HUES64 (cell line): ENCODE measurements at regions not wholly inside any gene's neighbourhood (a gene's known extent, or its start where the extent isn't known, plus 50 kb on each side); places are given as distances from the start of the nearest gene placed in this dataset.

Experiments
- H3K27ac ChIP-seq: 2 replicates; pipeline ENCODE4 v1.7.0; 2013; ENCODE audit warnings: low read depth, low read length, inconsistent platforms
- H3K27me3 ChIP-seq: 2 replicates; pipeline ENCODE4 v1.6.1; 2013; ENCODE audit warnings: mild to moderate bottlenecking, low read length; ENCODE audit not compliant: insufficient read depth
- H3K36me3 ChIP-seq: 2 replicates; pipeline ENCODE4 v1.6.1; 2013; ENCODE audit warnings: mild to moderate bottlenecking, low read length; ENCODE audit not compliant: insufficient read depth
- H3K4me1 ChIP-seq: 2 replicates; pipeline ENCODE4 v1.6.1; 2013; ENCODE audit warnings: mild to moderate bottlenecking, low read length, moderate library complexity; ENCODE audit not compliant: insufficient read depth
- H3K4me3 ChIP-seq: 2 replicates; pipeline ENCODE4 v1.5.1; 2013; ENCODE audit warnings: mild to moderate bottlenecking, low read length, moderate library complexity
- H3K9ac ChIP-seq: 2 replicates; pipeline ENCODE4 v1.6.1; 2013; ENCODE audit warnings: mild to moderate bottlenecking, low read depth, low read length
- H3K9me3 ChIP-seq: 2 replicates; pipeline ENCODE4 v1.6.1; 2013; ENCODE audit warnings: low read depth, low read length; ENCODE audit not compliant: insufficient read depth
- WGBS: fragments of 150-250, 120-280 bp; methylation state at CpG from one replicate; pipeline ENCODE4 v1.1.7; 2013; ENCODE audit warnings: missing lambda C conversion rate; 5-methylcytosine and 5-hydroxymethylcytosine counted together

DNA sequence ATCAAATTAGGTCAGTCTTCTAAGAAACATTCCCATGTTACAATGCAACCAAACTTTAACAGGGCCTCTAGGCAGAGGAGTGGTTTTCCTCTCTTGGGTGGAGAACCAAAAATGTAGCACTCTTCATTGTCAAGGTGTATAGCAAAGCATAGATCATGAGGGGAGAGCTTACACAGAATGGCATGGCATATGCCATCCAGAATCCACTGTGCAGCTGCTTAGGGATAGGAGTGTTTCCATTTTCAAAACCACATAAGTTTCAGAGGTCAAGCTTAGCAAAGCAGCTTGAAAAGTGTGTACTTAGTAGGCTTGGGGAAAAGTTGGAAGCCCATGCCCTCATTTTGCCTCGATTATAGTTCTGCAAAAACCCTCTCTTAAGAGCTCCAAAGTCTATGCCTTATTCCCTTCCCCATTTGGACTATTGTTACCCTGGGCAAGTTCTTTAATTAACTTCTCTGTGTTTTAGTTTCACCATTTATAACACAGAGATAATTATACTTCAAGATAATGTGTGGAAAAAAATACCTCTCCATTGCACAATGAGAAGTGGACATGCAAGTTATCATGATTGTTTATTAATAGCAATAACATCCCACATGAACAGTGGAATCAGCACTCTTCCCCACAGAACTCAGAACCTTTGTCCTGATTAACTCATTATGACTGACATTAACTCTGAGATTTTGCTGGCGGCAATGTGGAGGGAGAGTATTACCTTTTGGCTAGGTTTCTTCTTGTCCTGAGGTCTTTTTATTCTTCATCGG is 398.9 kb upstream of the WWC1 start:
- 92% methylated on average over 3 of the region's 3 CpGs for WGBS

DNA sequence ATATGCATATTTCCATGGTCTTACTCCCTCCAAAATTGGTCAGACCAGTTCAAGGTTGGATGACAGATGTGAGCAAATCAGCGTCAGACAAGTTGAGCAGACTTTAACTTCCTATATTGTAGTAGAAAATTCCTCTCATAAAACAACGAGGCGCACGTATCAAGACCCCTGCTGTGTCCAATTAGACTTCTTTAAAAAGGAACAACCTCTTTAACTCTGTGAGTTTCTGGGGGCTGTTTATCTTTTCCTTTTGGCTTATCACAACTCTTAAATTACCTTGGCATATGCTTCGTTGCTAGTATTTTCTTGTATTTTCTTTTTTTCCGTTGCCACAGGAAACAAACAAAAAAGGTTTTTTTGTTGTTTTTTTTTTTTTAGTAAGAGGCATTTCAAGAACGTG is 398.2 kb upstream of the WWC1 start:
- H3K9me3 ChIP-seq, result no peaks in the 10 kb centered on the region
- peaks cover 23% of the 10 kb centered on the region for H3K4me1 ChIP-seq
- no peak overlapping the region for H3K9ac ChIP-seq
- H3K36me3 ChIP-seq, result no peaks in the 10 kb centered on the region
- no peak overlapping the region for H3K27ac ChIP-seq
- H3K27me3 ChIP-seq, result no peaks in the 10 kb centered on the region
- WGBS, result 90% methylated on average over 7 of the region's 7 CpGs
- no peak overlapping the region for H3K4me3 ChIP-seq

More for the DNA sequence above, 398.9 kb upstream of the WWC1 start:
- peaks cover 15% of the 10 kb centered on the region for H3K4me1 ChIP-seq
- H3K4me3 ChIP-seq, result no peak overlapping the region
- H3K27me3 ChIP-seq, result no peaks in the 10 kb centered on the region
- H3K27ac ChIP-seq, result no peak overlapping the region
- no peak overlapping the region for H3K9ac ChIP-seq
- no peaks in the 10 kb centered on the region for H3K36me3 ChIP-seq
- H3K9me3 ChIP-seq, result no peaks in the 10 kb centered on the region

DNA sequence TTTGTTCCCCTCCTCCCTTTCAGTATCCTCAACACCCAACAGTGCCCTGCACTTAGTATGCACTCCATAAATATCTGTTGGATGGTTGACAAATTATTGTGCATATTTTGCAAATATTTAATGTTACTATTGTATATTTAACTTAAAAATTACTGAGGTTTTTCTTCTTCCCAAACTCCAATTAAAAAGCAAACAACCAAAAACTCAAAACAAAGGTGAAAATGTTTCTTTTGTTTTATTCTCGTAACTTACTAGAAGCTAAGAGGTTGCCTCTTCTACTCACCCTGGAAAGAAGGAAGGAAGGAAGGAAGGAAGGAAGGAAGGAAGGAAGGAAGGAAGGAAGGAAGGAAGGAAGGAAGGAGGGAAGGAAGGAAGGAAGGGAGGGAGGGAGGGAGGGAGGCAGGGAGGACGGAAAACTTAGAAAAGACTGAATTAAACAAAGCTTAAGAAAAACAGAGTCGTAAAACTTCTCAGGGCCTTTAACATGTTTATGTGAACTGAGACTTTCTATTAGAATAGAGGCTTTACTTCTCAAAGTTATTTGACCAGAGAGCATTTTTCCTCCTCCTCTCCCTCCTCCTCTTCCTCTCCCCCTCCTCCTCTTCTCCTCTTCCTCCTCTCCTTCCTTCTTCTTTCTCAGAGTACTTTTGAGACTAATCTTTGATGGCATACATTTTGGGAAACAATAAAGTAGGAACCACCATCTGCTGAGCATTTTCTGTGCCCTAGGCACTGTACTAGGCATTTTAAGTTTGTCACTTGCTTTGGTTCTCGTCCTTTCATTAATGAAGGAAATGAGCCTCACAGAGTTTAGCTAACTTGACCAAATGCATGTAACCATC is 396.6 kb upstream of the WWC1 start:
- no peaks in the 10 kb centered on the region for H3K36me3 ChIP-seq
- H3K27me3 ChIP-seq, result no peaks in the 10 kb centered on the region
- peaks cover 24% of the 10 kb centered on the region for H3K4me1 ChIP-seq
- 85% methylated on average over 3 of the region's 4 CpGs for WGBS
- no peak overlapping the region for H3K4me3 ChIP-seq
- H3K9me3 ChIP-seq, result no peaks in the 10 kb centered on the region
- H3K27ac ChIP-seq, result no peak overlapping the region
- H3K9ac ChIP-seq, result no peak overlapping the region

DNA sequence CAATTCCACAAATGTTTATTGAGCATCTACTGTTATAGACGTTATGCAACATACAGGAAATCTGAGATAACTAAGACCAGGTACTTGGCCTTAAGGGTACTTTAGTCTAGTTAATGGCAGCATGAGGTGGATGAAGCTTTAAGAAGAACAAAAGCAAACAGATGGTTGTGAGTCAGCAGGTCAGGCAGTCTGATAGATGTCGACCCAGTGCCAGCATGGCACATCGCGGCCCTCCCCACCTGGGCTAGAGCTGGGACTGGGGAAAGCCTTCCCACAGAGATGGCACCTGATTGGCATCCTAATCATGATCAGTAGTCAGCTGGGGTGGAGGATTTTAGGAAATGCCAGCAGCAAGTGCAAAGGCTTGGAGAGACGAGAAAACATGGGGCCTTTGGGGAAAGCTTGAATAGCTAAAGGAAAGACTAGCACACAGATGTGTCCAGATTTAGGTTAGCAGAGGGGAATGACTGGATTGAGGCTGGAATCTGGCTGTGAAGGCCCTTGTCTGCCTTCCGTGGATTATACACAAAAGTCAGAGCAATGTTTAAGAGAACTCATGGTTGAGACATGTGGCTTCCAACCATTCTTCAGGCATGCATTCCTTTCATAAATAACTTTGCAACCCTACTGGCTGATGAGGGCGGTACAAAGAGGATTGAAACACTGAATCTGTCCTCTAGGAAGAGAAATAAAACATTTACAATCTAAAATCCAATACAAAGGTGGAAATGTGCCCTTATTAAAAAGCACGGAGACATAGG is 395.4 kb upstream of the WWC1 start:
- Histone ChIP-seq H3K4me1 (peaks cover 26% of the 10 kb centered on the region), H3K36me3 (no peaks in the 10 kb centered on the region), H3K27ac (no peak overlapping the region), H3K4me3 (no peak overlapping the region), H3K9ac (no peak overlapping the region), H3K27me3 (no peaks in the 10 kb centered on the region), H3K9me3 (no peaks in the 10 kb centered on the region)
- 94% methylated on average over 8 of the region's 8 CpGs for WGBS

DNA sequence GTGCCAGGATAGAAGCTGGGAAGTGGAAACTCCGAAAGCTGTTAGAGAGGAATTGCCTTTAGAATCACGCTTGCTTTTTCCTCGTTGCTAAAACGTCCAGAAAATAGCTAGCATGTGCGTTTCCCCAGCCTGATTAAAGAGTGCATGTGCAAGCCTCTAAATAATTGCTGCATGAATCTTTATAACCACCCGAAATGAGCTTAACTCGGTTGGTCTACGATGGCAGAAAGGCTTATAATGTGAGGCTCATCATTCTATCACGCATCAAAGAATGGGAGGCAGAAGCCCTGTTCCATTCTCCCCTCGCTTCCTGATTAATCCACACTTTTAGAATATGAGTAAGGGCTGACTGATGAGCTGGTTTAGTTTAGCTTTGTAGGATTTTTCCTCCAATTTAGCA is 394.6 kb upstream of the WWC1 start:
- no peaks in the 10 kb centered on the region for H3K9me3 ChIP-seq
- peaks cover 26% of the 10 kb centered on the region for H3K4me1 ChIP-seq
- H3K36me3 ChIP-seq, result no peaks in the 10 kb centered on the region
- no peaks in the 10 kb centered on the region for H3K27me3 ChIP-seq
- WGBS, result 94% methylated on average over 10 of the region's 10 CpGs
- H3K4me3 ChIP-seq, result no peak overlapping the region
- no peak overlapping the region for H3K27ac ChIP-seq
- no peak overlapping the region for H3K9ac ChIP-seq

DNA sequence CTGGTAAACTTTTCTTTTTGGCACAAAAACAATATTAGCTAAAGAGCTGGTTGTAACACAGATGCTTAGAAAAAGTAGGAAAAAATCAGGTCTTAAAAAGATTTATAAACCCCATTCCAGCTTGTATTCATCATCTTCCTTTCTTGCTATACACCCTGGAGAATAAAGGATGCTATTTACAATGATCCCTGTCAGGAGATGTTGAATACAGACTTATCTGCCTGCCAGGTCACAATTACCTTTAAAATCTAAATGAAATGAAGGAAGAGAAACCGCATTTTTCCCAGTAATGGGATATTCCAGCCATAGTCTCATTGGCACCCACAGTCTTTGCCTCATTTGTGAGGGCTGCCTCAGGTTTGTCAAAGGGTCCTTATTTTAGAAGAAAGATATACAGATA is 394.1 kb upstream of the WWC1 start:
- Histone ChIP-seq H3K36me3 (no peaks in the 10 kb centered on the region), H3K27me3 (no peaks in the 10 kb centered on the region), H3K4me1 (peaks cover 26% of the 10 kb centered on the region), H3K27ac (no peak overlapping the region), H3K9me3 (no peaks in the 10 kb centered on the region), H3K4me3 (no peak overlapping the region), H3K9ac (no peak overlapping the region)
- 100% methylated on average over 1 of the region's 1 CpG for WGBS

DNA sequence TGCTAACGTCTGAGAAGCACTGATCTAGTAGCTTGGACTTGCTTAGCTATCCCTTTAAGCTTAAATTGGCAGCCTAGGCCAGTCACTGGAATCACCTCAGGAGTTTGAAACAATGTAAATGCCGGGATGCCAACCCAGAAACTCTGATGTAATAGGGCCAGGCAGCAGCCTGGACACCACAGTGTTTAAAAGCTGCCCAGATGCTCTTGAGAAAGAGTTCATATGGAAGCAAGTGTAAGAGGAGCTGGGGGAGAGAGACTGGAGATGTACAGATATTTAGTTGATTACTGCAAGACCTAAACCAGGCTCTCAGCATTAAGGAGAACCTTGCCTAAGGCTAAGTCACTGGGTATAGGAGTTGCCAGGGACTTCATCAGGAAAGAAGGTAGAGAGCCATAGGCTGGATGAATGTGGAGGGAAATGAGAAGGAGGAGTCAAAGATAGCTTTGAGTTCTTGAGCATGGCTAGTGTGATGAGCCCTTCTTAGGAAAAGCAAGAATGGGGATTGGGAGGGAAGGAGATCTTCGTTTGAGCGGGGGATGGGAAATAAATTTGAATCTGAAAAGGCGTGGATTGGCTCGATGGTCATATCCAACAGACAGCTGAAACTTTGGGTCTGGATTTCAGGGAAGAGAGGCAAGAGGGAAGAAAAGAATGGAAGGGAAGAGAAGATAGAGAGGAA is 392.9 kb upstream of the WWC1 start:
- no peaks in the 10 kb centered on the region for H3K36me3 ChIP-seq
- WGBS, result 61% methylated on average over 6 of the region's 6 CpGs
- H3K9me3 ChIP-seq, result no peaks in the 10 kb centered on the region

DNA sequence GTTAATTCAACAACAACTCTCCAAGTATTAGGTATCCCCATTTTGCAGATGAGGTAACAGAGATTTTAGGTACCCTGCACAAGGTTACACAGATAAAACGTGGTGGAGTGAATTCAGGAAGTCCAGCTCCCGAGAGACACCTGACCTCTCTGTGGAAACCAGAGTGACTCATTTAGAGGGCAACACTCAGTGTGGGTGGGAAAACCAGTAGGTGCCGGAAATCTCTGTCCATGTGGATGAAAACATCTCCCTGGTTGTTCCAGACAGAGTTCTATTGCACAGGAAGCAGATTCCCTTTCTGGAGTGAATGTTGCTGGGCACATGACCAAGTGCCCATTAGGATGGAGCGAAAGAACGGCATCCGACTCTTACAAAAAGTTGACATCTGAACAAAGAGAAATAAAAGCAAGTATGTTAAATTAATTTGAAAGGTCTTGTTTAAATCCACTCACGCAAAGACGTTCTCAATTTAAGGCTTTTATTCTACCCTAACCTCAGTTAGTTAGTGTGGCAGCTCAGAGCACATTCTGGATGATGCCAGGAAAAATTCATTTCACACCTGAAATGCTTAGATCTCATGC is 391.9 kb upstream of the WWC1 start:
- H3K9ac ChIP-seq, result no peak overlapping the region
- H3K27me3 ChIP-seq, result no peaks in the 10 kb centered on the region
- no peak overlapping the region for H3K4me3 ChIP-seq
- 95% methylated on average over 8 of the region's 8 CpGs for WGBS
- H3K4me1 ChIP-seq, result peaks cover 26% of the 10 kb centered on the region
- no peaks in the 10 kb centered on the region for H3K36me3 ChIP-seq
- no peak overlapping the region for H3K27ac ChIP-seq
- no peaks in the 10 kb centered on the region for H3K9me3 ChIP-seq

More for the DNA sequence above, 392.9 kb upstream of the WWC1 start:
- no peak overlapping the region for H3K27ac ChIP-seq
- no peaks in the 10 kb centered on the region for H3K27me3 ChIP-seq
- no peak overlapping the region for H3K9ac ChIP-seq
- no peak overlapping the region for H3K4me3 ChIP-seq
- H3K4me1 ChIP-seq, result peaks cover 26% of the 10 kb centered on the region

DNA sequence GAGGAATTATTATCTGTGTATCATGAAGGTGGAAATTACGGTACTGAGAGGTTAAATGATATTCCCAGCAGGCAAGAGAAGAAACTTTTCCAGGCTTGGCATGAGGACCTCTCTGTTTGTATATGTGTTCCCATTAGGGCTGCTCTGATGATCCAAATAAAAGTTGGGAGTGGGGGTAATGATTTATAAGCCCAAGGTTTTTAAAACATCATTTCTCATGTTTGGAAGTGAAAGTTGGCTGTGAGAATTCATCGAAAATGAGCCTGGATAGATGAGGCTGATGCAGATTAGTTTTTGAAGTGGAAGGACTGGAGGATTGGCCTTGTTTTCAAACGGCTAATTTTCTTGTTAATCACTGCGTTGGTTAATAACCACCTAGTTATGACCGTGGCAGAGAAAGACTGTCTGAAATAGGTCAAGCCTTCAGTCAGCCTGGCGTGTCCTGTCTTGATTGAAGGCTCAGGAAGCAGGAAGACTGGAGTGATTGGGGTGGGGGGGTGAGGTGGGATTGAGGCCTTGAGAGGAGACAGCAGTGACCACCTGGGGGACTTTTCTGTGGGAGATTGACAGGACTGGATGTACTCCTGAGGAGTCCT is 391.0 kb upstream of the WWC1 start:
- H3K4me1 ChIP-seq, result peaks cover 31% of the 10 kb centered on the region
- 88% methylated on average over 6 of the region's 6 CpGs for WGBS
- no peak overlapping the region for H3K9ac ChIP-seq
- H3K4me3 ChIP-seq, result no peak overlapping the region
- no peaks in the 10 kb centered on the region for H3K36me3 ChIP-seq
- H3K27me3 ChIP-seq, result no peaks in the 10 kb centered on the region
- no peaks in the 10 kb centered on the region for H3K9me3 ChIP-seq
- no peak overlapping the region for H3K27ac ChIP-seq

DNA sequence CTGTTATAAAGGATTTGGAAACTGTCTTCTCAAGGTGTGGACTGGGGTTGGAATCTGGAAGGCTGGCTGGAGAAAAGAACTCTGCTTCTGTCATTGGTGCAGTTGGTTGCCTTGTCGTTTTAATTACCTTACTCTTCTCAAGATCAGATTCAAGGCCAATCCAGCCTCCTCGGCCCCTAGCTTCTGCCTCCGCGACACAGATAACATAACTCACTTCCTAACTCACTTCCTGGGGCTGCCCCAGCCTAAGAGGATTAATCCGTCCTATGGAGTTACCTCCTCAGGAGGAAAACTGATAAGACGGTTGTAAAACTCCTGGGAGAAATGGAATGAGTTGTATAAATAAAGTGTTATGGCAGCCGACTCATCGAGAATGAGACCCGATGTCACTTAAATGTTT is 389.1 kb upstream of the WWC1 start:
- H3K4me1 ChIP-seq, result peaks cover 42% of the 10 kb centered on the region
- H3K27me3 ChIP-seq, result no peaks in the 10 kb centered on the region
- H3K4me3 ChIP-seq, result no peak overlapping the region
- WGBS, result 82% methylated on average over 9 of the region's 9 CpGs
- no peak overlapping the region for H3K9ac ChIP-seq
- H3K27ac ChIP-seq, result no peak overlapping the region
- no peaks in the 10 kb centered on the region for H3K36me3 ChIP-seq
- H3K9me3 ChIP-seq, result no peaks in the 10 kb centered on the region
